Urinary bladder (tissue), 3 donors: ENCODE measurements at regions not wholly inside any gene's neighbourhood (a gene's known extent, or its start where the extent isn't known, plus 50 kb on each side); places are given as distances from the start of the nearest gene placed in this dataset.
"Not testable (repeated sequence)": the region's sequence is repeated elsewhere in the genome, so short reads cannot be mapped to it uniquely, and the experiment has no call there.

Experiments
- DNase-seq: peaks from one replicate; pipeline ENCODE4 v3.0.0-alpha.2; 2015; ENCODE audit errors: extremely low spot score
- H3K27ac ChIP-seq: one replicate; pipeline ENCODE4 v1.5.1; 2013; ENCODE audit warnings: low read depth, mild to moderate bottlenecking, moderate library complexity
- H3K36me3 ChIP-seq: one replicate; pipeline ENCODE4 v1.6.1; 2013; ENCODE audit warnings: mild to moderate bottlenecking, moderate library complexity; ENCODE audit not compliant: insufficient read depth
- H3K4me1 ChIP-seq: one replicate; pipeline ENCODE4 v1.6.1; 2013; ENCODE audit warnings: mild to moderate bottlenecking, moderate library complexity; ENCODE audit not compliant: insufficient read depth
- H3K4me3 ChIP-seq: one replicate; pipeline ENCODE4 v1.5.1; 2013; ENCODE audit warnings: low read depth, low read length
- WGBS: extraction: QIAGEN DNeasy Blood & Tissue Kit; methylation state at CpG from one replicate; pipeline ENCODE4 v1.1.7; 2013; 5-methylcytosine and 5-hydroxymethylcytosine counted together
- donor health status: healthy with polysubstance abuse.
- donor health status: healthy.

DNA sequence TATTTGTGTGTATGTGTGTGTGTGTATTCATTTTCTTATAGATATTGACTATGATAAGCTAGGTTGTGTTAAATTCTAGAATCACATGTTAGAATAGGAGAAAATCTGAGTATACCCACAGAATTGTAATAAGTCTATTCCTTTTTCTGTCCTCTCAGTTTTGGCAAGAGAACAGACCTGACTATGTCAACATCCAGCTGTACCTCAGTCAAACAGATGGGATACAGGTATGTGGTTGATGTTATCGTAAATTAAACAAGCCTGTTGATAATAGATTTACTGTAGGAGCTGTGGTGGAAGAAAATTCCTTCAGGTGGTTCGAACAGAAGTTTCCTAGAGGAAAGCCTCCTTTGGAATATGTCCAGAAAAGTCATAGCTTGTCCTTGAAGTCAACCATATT lies 160.2 kb upstream of the FOLH1 start:
- not testable (repeated sequence) for H3K4me3 ChIP-seq, H3K36me3 ChIP-seq, H3K4me1 ChIP-seq, DNase-seq, H3K27ac ChIP-seq
- WGBS: 61% methylated on average over 2 of the region's 2 CpGs

DNA sequence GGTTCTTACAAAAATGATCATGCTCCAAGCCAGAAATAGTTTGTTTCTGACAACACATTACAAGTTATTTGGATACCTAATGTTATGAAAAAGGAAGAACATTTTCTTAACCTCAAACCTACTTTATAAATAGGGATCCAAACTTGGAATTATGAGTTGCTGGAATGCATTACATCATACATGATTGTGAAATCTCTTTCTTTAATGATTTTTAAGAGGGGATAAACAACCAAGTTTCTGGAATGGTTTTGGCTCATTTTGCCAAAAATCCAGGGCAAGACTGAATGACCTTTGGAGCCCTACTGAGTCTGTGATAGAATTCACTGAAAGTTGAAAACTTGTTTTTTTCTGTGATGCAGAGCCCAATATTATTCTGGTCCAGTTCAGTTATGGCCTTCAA lies 157.0 kb upstream of the FOLH1 start:
- DNase-seq, H3K4me1 ChIP-seq, H3K36me3 ChIP-seq, H3K4me3 ChIP-seq, H3K27ac ChIP-seq: not testable (repeated sequence)

DNA sequence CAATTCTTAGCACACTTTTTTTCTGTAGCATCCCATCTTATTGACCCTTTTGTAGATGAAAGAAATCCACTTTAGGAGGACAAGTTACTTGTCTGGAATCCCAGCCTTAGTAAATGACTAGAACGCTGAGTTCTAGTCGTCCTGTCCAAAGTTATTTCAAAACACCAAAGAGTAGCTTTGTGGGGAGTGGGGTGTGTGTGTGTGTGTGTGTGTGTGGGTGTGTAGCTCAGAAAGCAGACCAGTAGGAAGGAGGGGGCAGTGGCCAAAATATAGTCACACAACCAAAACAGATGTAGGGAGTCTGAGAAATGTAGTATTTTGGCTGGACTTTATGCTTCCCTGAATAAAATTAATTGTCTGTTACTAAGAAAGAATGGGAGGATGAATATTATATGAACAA lies 154.6 kb upstream of the FOLH1 start:
- DNase-seq: not testable (repeated sequence)

DNA sequence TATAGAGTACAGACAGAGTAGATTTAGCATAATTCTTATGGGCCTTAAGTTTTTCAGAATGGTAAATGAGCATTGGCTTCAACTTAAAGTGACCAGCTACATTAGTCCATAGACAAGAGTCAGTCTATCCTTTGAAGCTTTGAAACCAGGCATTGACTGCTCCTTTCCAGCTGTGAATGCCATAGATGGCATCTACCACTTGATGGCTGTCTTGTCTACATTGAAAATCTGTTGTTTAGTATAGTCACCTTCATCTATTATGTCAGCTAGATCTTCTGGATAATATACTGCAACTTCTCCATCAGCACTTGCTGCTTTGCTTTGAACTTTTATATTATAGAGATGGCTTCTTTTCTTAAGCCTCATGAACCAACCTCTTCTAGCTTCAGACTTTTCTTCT lies 146.1 kb upstream of the FOLH1 start:
- H3K36me3 ChIP-seq, H3K27ac ChIP-seq, H3K4me3 ChIP-seq, H3K4me1 ChIP-seq, DNase-seq: not testable (repeated sequence)

More for the DNA sequence above, 154.6 kb upstream of the FOLH1 start:
- not testable (repeated sequence) for H3K4me1 ChIP-seq, H3K4me3 ChIP-seq, H3K36me3 ChIP-seq, H3K27ac ChIP-seq
- WGBS: 88% methylated on average over 2 of the region's 2 CpGs

DNA sequence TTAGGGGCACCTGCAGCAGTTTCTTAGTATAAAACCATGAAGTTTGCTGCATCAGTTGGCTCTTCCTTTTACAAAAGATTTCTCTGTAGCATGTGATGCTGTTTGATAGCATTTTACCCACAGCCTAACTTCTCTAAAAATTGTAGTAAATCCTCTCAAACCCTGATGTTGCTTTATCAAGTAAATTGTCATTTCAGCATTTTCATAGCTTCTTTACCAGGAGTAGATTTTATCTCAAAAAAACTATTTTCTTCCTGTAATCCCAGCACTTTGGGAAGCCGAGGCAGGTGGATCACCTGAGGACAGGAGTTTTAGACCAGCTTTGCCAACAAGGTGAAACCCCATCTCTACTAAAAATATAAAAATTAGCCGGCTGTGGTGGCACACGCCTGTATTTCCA lies 144.5 kb upstream of the FOLH1 start:
- 88% methylated on average over 3 of the region's 3 CpGs for WGBS
- not testable (repeated sequence) for H3K4me1 ChIP-seq, H3K4me3 ChIP-seq, H3K27ac ChIP-seq, DNase-seq, H3K36me3 ChIP-seq

DNA sequence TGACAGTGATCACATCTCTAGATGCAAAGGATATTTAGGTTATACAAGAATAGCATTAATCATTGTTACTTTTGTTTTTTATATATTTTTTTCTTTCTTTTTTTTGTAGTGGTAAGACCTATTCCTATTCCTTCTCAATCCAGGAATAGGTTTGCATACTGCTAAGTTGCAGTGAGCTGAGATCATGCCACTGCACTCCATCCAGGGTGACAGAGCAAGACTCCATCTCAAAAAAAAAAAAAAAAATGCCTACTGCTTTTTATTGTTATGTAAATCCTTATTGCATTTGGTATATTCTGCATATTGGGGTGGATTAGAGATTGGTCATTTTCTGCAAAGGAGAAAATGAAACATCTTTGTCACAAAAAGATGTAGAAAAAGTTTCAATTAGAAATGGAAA lies 138.2 kb upstream of the FOLH1 start:
- H3K27ac ChIP-seq, DNase-seq, H3K4me1 ChIP-seq, H3K36me3 ChIP-seq, H3K4me3 ChIP-seq: not testable (repeated sequence)

DNA sequence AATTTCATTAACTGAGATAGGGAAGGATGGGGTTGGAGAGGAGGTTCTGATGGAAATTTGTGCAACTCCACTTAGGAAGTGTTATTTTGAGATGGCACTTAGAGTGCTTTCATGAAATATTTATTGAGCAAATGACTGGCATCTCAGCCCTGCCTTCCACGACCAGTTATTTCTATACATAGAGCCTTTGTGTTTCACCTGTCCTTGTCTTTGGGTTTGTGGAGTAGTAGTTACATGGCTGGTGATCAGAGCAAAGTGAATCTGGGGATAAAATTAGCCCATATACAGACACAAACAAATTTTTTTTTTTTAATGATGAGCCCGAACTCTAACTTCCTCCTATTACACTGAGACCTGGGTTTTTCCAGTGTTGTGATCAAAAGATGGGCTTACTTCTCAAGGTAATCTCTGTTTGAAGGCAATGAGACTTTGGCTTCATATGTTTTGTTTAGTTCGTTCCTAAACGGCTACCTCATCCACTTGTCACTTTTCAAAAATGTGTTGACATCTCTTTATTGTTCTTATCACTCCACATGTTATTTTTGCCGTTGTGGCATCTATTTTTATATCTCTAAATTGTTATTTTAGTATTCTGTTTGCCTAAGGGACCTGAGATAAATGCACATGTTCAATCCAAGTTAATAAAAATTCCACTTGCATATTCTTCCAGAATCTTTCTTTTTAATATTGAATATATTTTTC lies 120.2 kb upstream of the FOLH1 start:
- H3K27ac ChIP-seq, H3K36me3 ChIP-seq, H3K4me3 ChIP-seq, H3K4me1 ChIP-seq, DNase-seq: not testable (repeated sequence)
- 54% methylated on average over 5 of the region's 5 CpGs for WGBS

DNA sequence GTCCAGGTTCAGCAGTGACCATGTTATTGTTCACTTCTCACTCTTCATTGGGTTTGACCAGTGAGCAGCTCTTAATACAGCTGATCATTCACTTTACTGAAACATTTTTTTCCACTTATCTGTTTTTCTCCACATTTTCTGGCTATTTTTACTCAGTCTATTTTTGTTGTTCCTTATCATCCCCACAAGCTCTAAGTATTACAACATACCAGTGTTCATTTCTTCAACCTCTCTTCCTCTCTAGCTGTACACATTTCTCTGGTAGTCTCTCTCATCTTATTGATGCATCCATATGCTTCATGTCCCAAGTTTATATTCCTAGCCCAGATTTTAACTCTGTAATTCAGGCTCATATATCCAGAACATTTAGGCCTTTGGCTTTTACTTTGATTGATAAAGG lies 119.4 kb upstream of the FOLH1 start:
- H3K27ac ChIP-seq, H3K4me3 ChIP-seq, DNase-seq, H3K4me1 ChIP-seq, H3K36me3 ChIP-seq: not testable (repeated sequence)

DNA sequence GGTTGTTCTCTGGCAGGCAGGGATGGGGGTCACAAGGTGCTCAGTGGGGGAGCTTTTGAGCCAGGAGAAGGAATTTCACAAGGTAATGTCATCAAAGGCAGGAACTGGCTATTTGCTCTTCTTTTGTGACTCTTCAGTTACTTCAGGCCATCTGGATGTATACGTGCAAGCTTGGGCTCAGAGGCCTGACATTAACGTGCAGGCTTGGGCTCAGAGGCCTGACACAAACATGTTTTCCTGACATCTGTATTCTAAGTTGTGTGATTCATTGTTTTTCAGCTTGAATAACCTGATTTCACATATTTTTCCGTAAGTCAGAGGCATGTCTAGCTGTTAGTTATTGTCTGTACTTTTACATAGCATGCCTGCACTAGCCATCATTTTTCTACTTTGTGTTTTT lies 118.2 kb upstream of the FOLH1 start:
- H3K27ac ChIP-seq, DNase-seq, H3K4me3 ChIP-seq, H3K36me3 ChIP-seq, H3K4me1 ChIP-seq: not testable (repeated sequence)
- WGBS: 26% methylated on average over 3 of the region's 3 CpGs

DNA sequence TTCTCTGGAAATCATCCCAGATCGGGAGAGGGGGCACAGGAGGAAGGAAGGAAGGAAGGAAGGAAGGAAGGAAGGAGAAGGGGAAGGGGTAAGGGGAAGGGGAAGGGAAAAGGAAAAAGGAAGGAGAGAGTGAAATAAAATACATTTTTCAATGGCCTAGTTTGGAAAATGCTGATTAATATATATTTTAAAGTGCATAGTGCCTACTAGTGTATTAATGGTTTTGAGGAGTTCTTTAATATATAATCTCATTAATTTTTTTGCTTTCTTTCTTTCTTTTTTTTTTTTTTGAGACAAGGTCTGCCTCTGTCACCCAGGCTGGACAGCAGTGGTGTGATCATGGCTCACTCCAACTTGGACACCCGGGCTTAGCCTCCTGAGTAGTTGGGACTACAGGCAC lies 107.8 kb upstream of the FOLH1 start:
- no peaks in the 10 kb centered on the region for H3K4me1 ChIP-seq
- no peak overlapping the region for H3K27ac ChIP-seq
- no peak for DNase-seq
- WGBS: 82% methylated on average over 2 of the region's 2 CpGs
- no peak overlapping the region for H3K4me3 ChIP-seq
- no peaks in the 10 kb centered on the region for H3K36me3 ChIP-seq

DNA sequence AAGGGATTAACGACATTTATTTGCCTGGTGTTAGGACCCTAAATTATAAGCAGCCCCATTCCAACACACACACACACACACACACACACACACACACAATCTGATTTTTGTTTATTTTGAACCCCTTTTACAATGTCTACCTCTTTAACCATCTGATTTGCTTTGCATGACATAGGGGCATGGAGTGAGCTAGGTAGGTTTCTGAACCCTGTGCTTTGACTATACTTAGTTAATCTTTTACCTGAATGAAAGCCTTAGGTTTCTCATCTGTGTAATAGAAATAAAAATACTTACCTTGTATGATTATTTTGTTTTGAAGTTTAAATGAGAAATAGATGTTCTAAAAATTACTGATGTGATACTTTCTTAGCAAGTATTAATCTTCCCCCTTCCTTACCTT lies 94.7 kb upstream of the FOLH1 start:
- no peaks in the 10 kb centered on the region for H3K36me3 ChIP-seq
- DNase-seq: no peak
- no peak overlapping the region for H3K4me3 ChIP-seq
- WGBS: 87% methylated on average over 1 of the region's 1 CpG
- no peaks in the 10 kb centered on the region for H3K4me1 ChIP-seq
- H3K27ac ChIP-seq: no peak overlapping the region

DNA sequence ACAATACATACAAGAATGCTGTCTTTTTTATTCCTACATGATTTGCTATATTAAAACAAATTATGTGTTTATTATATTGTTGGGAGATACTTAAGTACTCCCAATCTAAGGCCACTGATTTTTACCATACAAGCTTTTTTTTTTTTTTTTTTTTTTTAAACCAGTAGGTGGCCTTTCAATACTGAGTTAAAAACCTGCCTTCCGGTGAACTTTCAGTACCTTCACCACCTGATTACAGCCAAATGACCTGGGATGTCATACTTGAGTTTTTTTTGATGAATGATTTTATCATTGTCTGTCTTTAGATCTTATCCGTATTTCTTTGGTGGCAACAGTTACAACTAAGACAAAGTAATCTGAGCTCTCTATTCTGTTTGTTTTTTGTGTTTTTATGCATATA lies 94.0 kb upstream of the FOLH1 start:
- Histone ChIP-seq H3K36me3 (no peaks in the 10 kb centered on the region), H3K4me3 (no peak overlapping the region), H3K27ac (no peak overlapping the region), H3K4me1 (no peaks in the 10 kb centered on the region)
- DNase-seq: no peak
- WGBS: 82% methylated on average over 2 of the region's 2 CpGs

DNA sequence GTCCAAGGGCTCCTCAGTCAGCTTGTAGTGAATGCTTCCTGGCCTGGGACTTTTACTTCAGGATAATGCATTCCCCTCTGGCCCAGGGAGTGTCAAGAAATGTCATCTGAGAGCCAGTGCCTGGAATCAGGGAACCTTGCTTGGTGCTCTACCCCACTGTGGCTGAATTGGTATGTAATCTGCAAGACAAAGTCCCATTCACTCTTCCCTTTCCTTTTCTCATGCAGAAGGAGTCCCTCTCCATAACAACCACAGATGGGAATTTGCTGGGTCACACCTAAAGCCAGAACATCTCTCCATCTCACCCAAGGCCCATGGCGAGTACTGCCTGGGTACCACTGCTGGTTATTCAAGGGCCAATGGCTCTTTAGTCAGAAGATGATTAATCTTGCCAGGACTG lies 89.6 kb upstream of the FOLH1 start:
- H3K27ac ChIP-seq, H3K4me1 ChIP-seq, H3K36me3 ChIP-seq, H3K4me3 ChIP-seq, DNase-seq: not testable (repeated sequence)
- 84% methylated on average over 1 of the region's 1 CpG for WGBS

DNA sequence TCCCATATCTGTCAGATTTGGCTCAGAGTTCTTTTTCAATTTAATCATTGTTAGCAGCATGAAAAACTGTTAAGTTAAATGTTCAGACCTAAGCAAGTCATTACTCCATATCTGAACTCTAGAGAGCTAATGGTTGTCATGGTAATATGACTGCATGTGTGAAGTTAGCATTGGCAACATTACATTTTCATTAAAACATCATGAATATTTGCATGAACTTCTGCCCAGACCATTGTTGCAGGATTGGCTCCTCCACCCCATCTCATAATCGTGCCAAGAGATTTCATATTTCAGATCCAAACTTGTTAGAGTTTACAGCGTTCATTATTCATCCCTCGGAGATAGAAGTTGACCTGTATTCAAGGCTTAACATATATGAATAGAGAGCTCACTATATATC lies 75.5 kb upstream of the FOLH1 start:
- H3K4me1 ChIP-seq, DNase-seq, H3K36me3 ChIP-seq, H3K27ac ChIP-seq, H3K4me3 ChIP-seq: not testable (repeated sequence)
- WGBS: 54% methylated on average over 3 of the region's 3 CpGs

DNA sequence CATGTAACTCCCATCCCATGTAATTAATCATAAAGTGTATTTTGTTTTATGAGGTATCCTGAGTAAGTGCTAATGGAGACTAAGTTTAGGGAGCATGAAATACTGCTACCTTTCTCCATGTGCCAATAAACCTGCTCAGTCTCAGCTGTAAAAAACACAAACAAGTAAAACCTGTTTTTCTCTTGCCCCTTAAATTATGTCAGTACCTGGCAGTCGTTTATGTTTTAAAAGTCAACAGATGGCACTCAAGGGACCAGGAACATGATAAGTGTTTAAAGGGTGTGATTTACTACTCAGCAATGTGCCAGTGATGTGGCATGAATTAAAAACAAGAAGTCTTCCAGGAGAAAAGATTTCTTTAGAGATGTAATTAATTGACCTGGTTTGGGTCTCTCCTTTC lies 74.9 kb upstream of the FOLH1 start:
- 6% methylated on average over 1 of the region's 1 CpG for WGBS
- peak; percentile 40 for DNase-seq
- H3K4me1 ChIP-seq, H3K27ac ChIP-seq, H3K4me3 ChIP-seq, H3K36me3 ChIP-seq: not testable (repeated sequence)
